H9 (cell line): ENCODE measurements at regions not wholly inside any gene's neighbourhood (a gene's known extent, or its start where the extent isn't known, plus 50 kb on each side); places are given as distances from the start of the nearest gene placed in this dataset.

Experiments used
- DNase-seq: peaks from one replicate; pipeline ENCODE4 v3.0.0-alpha.2; 2017
- H2AFZ ChIP-seq: one replicate; pipeline ENCODE4 v1.6.1; 2013; ENCODE audit warnings: mild to moderate bottlenecking, low read length, control low read depth, moderate library complexity
- H2AK5ac ChIP-seq: 2 replicates; pipeline ENCODE4 v1.6.1; 2013; ENCODE audit warnings: low read length, control low read depth, mixed read lengths; ENCODE audit not compliant: insufficient read length
- H2BK120ac ChIP-seq: one replicate; pipeline ENCODE4 v1.6.1; 2013; ENCODE audit warnings: low read depth, mild to moderate bottlenecking, low read length, control low read depth, inconsistent platforms; ENCODE audit not compliant: poor library complexity, severe bottlenecking
- H2BK12ac ChIP-seq: 2 replicates; pipeline ENCODE4 v1.6.1; 2013; ENCODE audit warnings: low read length, control low read depth, mixed read lengths, low read depth; ENCODE audit not compliant: insufficient read length
- H2BK15ac ChIP-seq: 2 replicates; pipeline ENCODE4 v1.6.1; 2013; ENCODE audit warnings: low read depth, low read length, control low read depth
- H2BK20ac ChIP-seq: one replicate; pipeline ENCODE4 v1.6.1; 2013; ENCODE audit warnings: low read depth, mild to moderate bottlenecking, low read length, control low read depth, inconsistent platforms; ENCODE audit not compliant: poor library complexity, severe bottlenecking
- H2BK5ac ChIP-seq: 2 replicates; pipeline ENCODE4 v1.6.1; 2013; ENCODE audit warnings: low read length, control low read depth, mixed read lengths; ENCODE audit not compliant: insufficient read length
- H3K14ac ChIP-seq: 2 replicates; pipeline ENCODE4 v1.6.1; 2013; ENCODE audit warnings: low read length, control low read depth; ENCODE audit not compliant: insufficient read depth
- H3K18ac ChIP-seq: 2 replicates; pipeline ENCODE4 v1.6.1; 2013; ENCODE audit warnings: low read depth, mild to moderate bottlenecking, mixed read lengths, low read length, control low read depth; ENCODE audit not compliant: insufficient read length
- H3K23ac ChIP-seq: 2 replicates; pipeline ENCODE4 v1.6.1; 2013; ENCODE audit warnings: low read length, control low read depth, mixed read lengths, low read depth; ENCODE audit not compliant: insufficient read length
- H3K23me2 ChIP-seq: 2 replicates; pipeline ENCODE4 v1.6.1; 2013; ENCODE audit warnings: low read depth, mild to moderate bottlenecking, mixed read lengths, low read length, control low read depth; ENCODE audit not compliant: insufficient read length, poor library complexity, severe bottlenecking
- H3K27ac ChIP-seq: 2 replicates; pipeline ENCODE4 v1.5.1; 2013; ENCODE audit warnings: low read length, control low read depth, mixed read lengths, low read depth; ENCODE audit not compliant: insufficient read length
- H3K27me3 ChIP-seq: 2 replicates; pipeline ENCODE4 v1.6.1; 2013; ENCODE audit warnings: low read length, control low read depth, inconsistent platforms; ENCODE audit not compliant: insufficient read depth
- H3K4ac ChIP-seq: 2 replicates; pipeline ENCODE4 v1.6.1; 2013; ENCODE audit warnings: low read depth, mild to moderate bottlenecking, control low read depth, inconsistent platforms, low read length, moderate library complexity
- H3K4me1 ChIP-seq: 2 replicates; pipeline ENCODE4 v1.6.1; 2013; ENCODE audit warnings: low read length, control low read depth, inconsistent platforms; ENCODE audit not compliant: insufficient read depth
- H3K4me2 ChIP-seq: 2 replicates; pipeline ENCODE4 v1.6.1; 2013; ENCODE audit warnings: low read length, control low read depth, mixed read lengths; ENCODE audit not compliant: insufficient read length, insufficient read depth
- H3K56ac ChIP-seq: 2 replicates; pipeline ENCODE4 v1.6.1; 2013; ENCODE audit warnings: low read depth, mild to moderate bottlenecking, mixed read lengths, low read length, control low read depth; ENCODE audit not compliant: insufficient read length
- H3K79me1 ChIP-seq: 2 replicates; pipeline ENCODE4 v1.6.1; 2013; ENCODE audit warnings: low read depth, mild to moderate bottlenecking, moderate library complexity, low read length, control low read depth, inconsistent platforms; ENCODE audit not compliant: insufficient read depth, poor library complexity, severe bottlenecking
- H3K79me2 ChIP-seq: 2 replicates; pipeline ENCODE4 v1.6.1; 2013; ENCODE audit warnings: low read length, control low read depth, inconsistent platforms; ENCODE audit not compliant: insufficient read depth
- H3K9ac ChIP-seq: 2 replicates; pipeline ENCODE4 v1.6.1; 2013; ENCODE audit warnings: low read length, control low read depth, mixed read lengths; ENCODE audit not compliant: insufficient read length; ENCODE audit errors: extremely low read depth
- H3K9me3 ChIP-seq: one replicate; pipeline ENCODE4 v1.6.1; 2013; ENCODE audit warnings: low read depth, low read length, inconsistent platforms; ENCODE audit not compliant: control insufficient read depth
- H3T11ph ChIP-seq: one replicate; pipeline ENCODE4 v1.6.1; 2013; ENCODE audit warnings: mild to moderate bottlenecking, low read length, control low read depth, inconsistent platforms
- H4K20me1 ChIP-seq: one replicate; pipeline ENCODE4 v1.6.1; 2013; ENCODE audit not compliant: control insufficient read depth, insufficient read length, insufficient read depth
- H4K5ac ChIP-seq: 2 replicates; pipeline ENCODE4 v1.6.1; 2013; ENCODE audit warnings: low read depth, mild to moderate bottlenecking, mixed read lengths, low read length, control low read depth; ENCODE audit not compliant: insufficient read length
- H4K8ac ChIP-seq: replicated peaks from 2 replicates; pipeline ENCODE4 v1.6.1; 2013; ENCODE audit warnings: low read length, control low read depth, mixed read lengths, low read depth; ENCODE audit not compliant: insufficient read length
- H4K91ac ChIP-seq: 2 replicates; pipeline ENCODE4 v1.6.1; 2013; ENCODE audit warnings: low read depth, mild to moderate bottlenecking, moderate library complexity, mixed read lengths, low read length, control low read depth; ENCODE audit not compliant: insufficient read length
- H3K27ac Mint-ChIP-seq, 3 experiments: 2 replicates in 2 of 3; 3 replicates in 1 of 3; pipeline ENCODE4 v1.8.0; 2020 to 2021; ENCODE audit warnings: mixed read lengths in 3 of 3, mild to moderate bottlenecking in 1 of 3, moderate library complexity in 1 of 3
- H3K27me3 Mint-ChIP-seq: 2 replicates; pipeline ENCODE4 v1.8.0; 2021; ENCODE audit warnings: low read depth, mild to moderate bottlenecking, moderate library complexity, mixed read lengths
- H3K36me3 Mint-ChIP-seq, 3 experiments: 2 replicates in 2 of 3; 3 replicates in 1 of 3; pipeline ENCODE4 v1.8.0; 2020 to 2021; ENCODE audit warnings: low read depth in 3 of 3, mixed read lengths in 3 of 3; ENCODE audit not compliant: insufficient read depth in 1 of 3
- H3K4me1 Mint-ChIP-seq, 2 experiments: 2 replicates each; pipeline ENCODE4 v1.8.0; 2020; ENCODE audit warnings: mixed read lengths in 2 of 2
- H3K4me3 Mint-ChIP-seq, 2 experiments: 2 replicates in 1 of 2; 3 replicates in 1 of 2; pipeline ENCODE4 v1.8.0; 2020 to 2021; ENCODE audit warnings: mild to moderate bottlenecking in 2 of 2, mixed read lengths in 2 of 2, moderate library complexity in 1 of 2
- H3K9me3 Mint-ChIP-seq, 2 experiments: 2 replicates in 1 of 2; 3 replicates in 1 of 2; pipeline ENCODE4 v1.8.0; 2020; ENCODE audit warnings: mild to moderate bottlenecking in 2 of 2, mixed read lengths in 2 of 2, moderate library complexity in 1 of 2
- CTCF ChIP-seq: fragments of 200-600 bp; sonication (generic); conservative IDR thresholded peaks from 3 replicates; pipeline ENCODE4 v1.8.0; 2021; ENCODE audit warnings: antibody characterized with exemption, mild to moderate bottlenecking
- WGBS: extraction: QIAGEN DNeasy Blood & Tissue Kit; methylation state at CpG from one replicate; pipeline ENCODE4 v1.1.7; 2013; ENCODE audit warnings: missing lambda C conversion rate, low lambda C conversion rate, mixed read lengths; ENCODE audit not compliant: insufficient read length; ENCODE audit errors: extremely low coverage; 5-methylcytosine and 5-hydroxymethylcytosine counted together

- H3K27ac ChIP-seq = no peak overlapping the region
- WGBS = no CpG with 5 or more reads among the region's 11 CpGs
Observed at GRCh38 chr6:168851460-168852375, 401.9 kb downstream of the THBS2 start.

More at GRCh38 chr6:168851460-168852375, 401.9 kb downstream of the THBS2 start:
- no peak overlapping the region for H3K4ac ChIP-seq
- H4K5ac ChIP-seq = no peak overlapping the region
- no peaks in the 10 kb centered on the region for H4K20me1 ChIP-seq
- no peak overlapping the region for H3K14ac ChIP-seq
- Mint-ChIP-seq H3K9me3 (peaks cover 0 to 2% of the 10 kb centered on the region in 2 experiments; a peak in 2 of 5 replicates), H3K4me3 (no peak overlapping the region), H3K36me3 (peaks cover 0 to 3% (median 0%) of the 10 kb centered on the region in 3 experiments; a peak in 2 of 7 replicates), H3K4me1 (no peaks in the 10 kb centered on the region), H3K27ac (no peak overlapping the region; a peak in 1 of 7 replicates), H3K27me3 (peaks cover 2% of the 10 kb centered on the region; the same call in 1 of the 2 replicates)
- H3K27me3 ChIP-seq = no peaks in the 10 kb centered on the region
- no peak overlapping the region for H3K56ac ChIP-seq
- H4K8ac ChIP-seq = no peak overlapping the region
- no peak overlapping the region for H3K4me2 ChIP-seq
- no peak for TF ChIP-seq CTCF
- H3T11ph ChIP-seq = no peak overlapping the region
- H3K4me1 ChIP-seq = no peaks in the 10 kb centered on the region
- DNase-seq = no peak
- no peak overlapping the region for H2BK120ac ChIP-seq
- no peak overlapping the region for H3K18ac ChIP-seq
- no peak overlapping the region for H3K23ac ChIP-seq
- H3K79me1 ChIP-seq = no peaks in the 10 kb centered on the region
- H3K9ac ChIP-seq = no peak overlapping the region
- no peaks in the 10 kb centered on the region for H3K79me2 ChIP-seq
- H2BK12ac ChIP-seq = no peak overlapping the region
- no peak overlapping the region for H2AFZ ChIP-seq
- H2BK5ac ChIP-seq = no peak overlapping the region
- no peak overlapping the region for H2AK5ac ChIP-seq
- H2BK15ac ChIP-seq = no peak overlapping the region
- no peaks in the 10 kb centered on the region for H3K9me3 ChIP-seq
- no peak overlapping the region for H2BK20ac ChIP-seq
- no peak overlapping the region for H4K91ac ChIP-seq
- H3K23me2 ChIP-seq = no peaks in the 10 kb centered on the region
